Adrenal gland (tissue), 9 donors: ENCODE measurements at regions not wholly inside any gene's neighbourhood (a gene's known extent, or its start where the extent isn't known, plus 50 kb on each side); places are given as distances from the start of the nearest gene placed in this dataset.

Source experiments
- DNase-seq, 7 donors: peaks; one replicate each; pipeline ENCODE4 v3.0.0-alpha.2; 2019 to 2020
- H3K27ac ChIP-seq, 5 donors: fragments of 200-600 bp; sonication (generic) in 4 of 5; 1 replicate in 3 of 5; 2 replicates in 2 of 5; pipeline versions ENCODE4 v1.5.1 to v1.8.0; 2016 to 2020; ENCODE audit warnings: mild to moderate bottlenecking in 1 of 5
- H3K27me3 ChIP-seq: fragments of 200-600 bp; 2 replicates; pipeline ENCODE4 v1.8.0; 2021
- H3K36me3 ChIP-seq, 2 donors: fragments of 200-600 bp; replicated peaks in 1 of 2; 1 replicate in 1 of 2; 2 replicates in 1 of 2; pipeline versions ENCODE4 v1.5.1 to v1.8.0; 2018 to 2022
- H3K4me1 ChIP-seq, 2 donors: fragments of 200-600 bp; replicated peaks in 1 of 2; 1 replicate in 1 of 2; 2 replicates in 1 of 2; pipeline versions ENCODE4 v1.5.1 to v1.8.0; 2018 to 2021
- H3K4me3 ChIP-seq, 4 donors: fragments of 200-600 bp; sonication (generic) in 3 of 4; one replicate each; pipeline ENCODE4 v1.5.1; 2016 to 2018
- H3K9me3 ChIP-seq, 3 donors: fragments of 200-600 bp; sonication (generic) in 1 of 3; replicated peaks in 1 of 3; 1 replicate in 2 of 3; 2 replicates in 1 of 3; pipeline versions ENCODE4 v1.5.1 to v1.8.0; 2016 to 2021
- POLR2A ChIP-seq, 2 donors: fragments of 450-650 bp; IDR thresholded peaks; one replicate each; pipeline ENCODE4 v1.6.1; 2017; ENCODE audit warnings: antibody characterized with exemption in 2 of 2, mild to moderate bottlenecking in 2 of 2, moderate library complexity in 1 of 2
- WGBS, 4 donors: extraction: QIAGEN DNeasy Blood & Tissue Kit in 2 of 4; methylation state at CpG; one replicate each; pipeline versions ENCODE4 v1.1.5 to v1.1.7; 2013 to 2017; 5-methylcytosine and 5-hydroxymethylcytosine counted together
- intact Hi-C, 2 donors: fragments of 100-400 bp; cut with DNase I; formaldehyde crosslinking; loops; one replicate each; pipeline versions ENCODE4 v1.14.1 to v1.15.0; 2022 to 2023
- TF ChIP-seq, protein P1 (sequence below), 6 experiments: fragments of 450-650 bp in 4 of 6; fragments of 200-600 bp in 2 of 6; sonication (generic) in 1 of 6; IDR thresholded peaks; 1 replicate in 5 of 6; 2 replicates in 1 of 6; pipeline versions ENCODE4 v1.5.1 to v1.8.0; 2016 to 2021; ENCODE audit warnings: antibody characterized with exemption in 6 of 6, mild to moderate bottlenecking in 2 of 6, moderate library complexity in 1 of 6
- donor health status: healthy with polysubstance abuse.
- donor health status: Bipolar disorder and iron deficiency.
- donor health status: DM: yes; HTN: yes; CAD: no.
- donor health status: DM: no; HTN: no; CAD: no.
- donor health status: DM: no; HTN: no; CAD: no.

- intact Hi-C loops = no loop called here
- Histone ChIP-seq H3K4me3 (no peak overlapping the region), H3K27me3 (no peaks in the 10 kb centered on the region), H3K9me3 (no peaks in the 10 kb centered on the region), H3K4me1 (no peaks in the 10 kb centered on the region), H3K36me3 (no peaks in the 10 kb centered on the region), H3K27ac (no peak overlapping the region)
- TF ChIP-seq, protein P1, sequence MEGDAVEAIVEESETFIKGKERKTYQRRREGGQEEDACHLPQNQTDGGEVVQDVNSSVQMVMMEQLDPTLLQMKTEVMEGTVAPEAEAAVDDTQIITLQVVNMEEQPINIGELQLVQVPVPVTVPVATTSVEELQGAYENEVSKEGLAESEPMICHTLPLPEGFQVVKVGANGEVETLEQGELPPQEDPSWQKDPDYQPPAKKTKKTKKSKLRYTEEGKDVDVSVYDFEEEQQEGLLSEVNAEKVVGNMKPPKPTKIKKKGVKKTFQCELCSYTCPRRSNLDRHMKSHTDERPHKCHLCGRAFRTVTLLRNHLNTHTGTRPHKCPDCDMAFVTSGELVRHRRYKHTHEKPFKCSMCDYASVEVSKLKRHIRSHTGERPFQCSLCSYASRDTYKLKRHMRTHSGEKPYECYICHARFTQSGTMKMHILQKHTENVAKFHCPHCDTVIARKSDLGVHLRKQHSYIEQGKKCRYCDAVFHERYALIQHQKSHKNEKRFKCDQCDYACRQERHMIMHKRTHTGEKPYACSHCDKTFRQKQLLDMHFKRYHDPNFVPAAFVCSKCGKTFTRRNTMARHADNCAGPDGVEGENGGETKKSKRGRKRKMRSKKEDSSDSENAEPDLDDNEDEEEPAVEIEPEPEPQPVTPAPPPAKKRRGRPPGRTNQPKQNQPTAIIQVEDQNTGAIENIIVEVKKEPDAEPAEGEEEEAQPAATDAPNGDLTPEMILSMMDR (IDR thresholded peaks at IDR 0.05) = no peak
- no peak for TF ChIP-seq POLR2A (IDR thresholded peaks at IDR 0.05)
- no peak for DNase-seq
- WGBS, 4 donors = 71 to 89% (median 82%) methylated on average over 1 to 5 of the region's 5 CpGs
Observed at GRCh38 chr13:109301726-109302125, 484.7 kb downstream of the IRS2 start.

GRCh38 chr13:109301276-109301675, 485.1 kb downstream of the IRS2 start:
- no peaks in the 10 kb centered on the region for H3K9me3 ChIP-seq
- TF ChIP-seq, protein P1 (IDR thresholded peaks at IDR 0.05) = no peak
- TF ChIP-seq POLR2A (IDR thresholded peaks at IDR 0.05) = no peak
- H3K4me3 ChIP-seq = no peak overlapping the region
- 86 to 93% (median 90%) methylated on average over 4 of the region's 4 CpGs for WGBS, 4 donors
- H3K36me3 ChIP-seq = no peaks in the 10 kb centered on the region
- intact Hi-C loops = no loop called here
- H3K27ac ChIP-seq = no peak overlapping the region
- no peaks in the 10 kb centered on the region for H3K4me1 ChIP-seq
- no peak for DNase-seq
- no peaks in the 10 kb centered on the region for H3K27me3 ChIP-seq

GRCh38 chr13:109297628-109298027, 488.8 kb downstream of the IRS2 start:
- Histone ChIP-seq H3K9me3 (no peaks in the 10 kb centered on the region), H3K4me3 (no peak overlapping the region), H3K4me1 (no peaks in the 10 kb centered on the region), H3K36me3 (no peaks in the 10 kb centered on the region), H3K27me3 (no peaks in the 10 kb centered on the region), H3K27ac (no peak overlapping the region)
- WGBS, 4 donors = 73 to 86% (median 85%) methylated on average over 2 of the region's 2 CpGs
- no peak for TF ChIP-seq POLR2A (IDR thresholded peaks at IDR 0.05)
- TF ChIP-seq, protein P1 (IDR thresholded peaks at IDR 0.05) = no peak
- DNase-seq = no peak
- intact Hi-C loops = no loop called here

DNA sequence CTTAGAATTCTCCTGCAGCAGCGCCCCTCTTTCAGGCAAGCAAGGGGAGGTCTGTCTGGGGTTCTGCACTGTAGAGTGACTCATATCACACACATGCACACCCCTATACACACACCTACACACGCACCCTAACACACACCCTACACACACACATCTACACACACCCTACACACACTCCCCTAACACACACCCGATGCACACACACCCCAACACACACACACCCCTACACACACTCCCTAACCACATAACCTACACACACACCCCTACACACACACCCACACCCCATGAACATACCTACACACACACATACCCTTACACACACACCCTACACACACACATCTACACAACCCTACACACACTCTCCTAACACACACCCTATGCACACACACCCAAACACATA, 493.2 kb downstream of the IRS2 start:
- Histone ChIP-seq H3K4me3 (no peak overlapping the region), H3K27me3 (no peaks in the 10 kb centered on the region), H3K36me3 (no peaks in the 10 kb centered on the region), H3K27ac (no peak overlapping the region), H3K9me3 (no peaks in the 10 kb centered on the region), H3K4me1 (no peaks in the 10 kb centered on the region)
- intact Hi-C loops = no loop called here
- WGBS, 4 donors = 87 to 98% (median 95%) methylated on average over 3 of the region's 3 CpGs
- DNase-seq = no peak
- TF ChIP-seq, protein P1 (IDR thresholded peaks at IDR 0.05) = no peak
- TF ChIP-seq POLR2A (IDR thresholded peaks at IDR 0.05) = no peak
